Thyroid gland (tissue), 4 donors: ENCODE measurements at regions not wholly inside any gene's neighbourhood (a gene's known extent, or its start where the extent isn't known, plus 50 kb on each side); places are given as distances from the start of the nearest gene placed in this dataset.

Experiments used
- CTCF ChIP-seq, 6 experiments: fragments of 200-600 bp in 3 of 6; fragments of 450-650 bp in 3 of 6; sonication (generic) in 3 of 6; IDR thresholded peaks; one replicate each; pipeline ENCODE4 v1.5.1; 2016 to 2019; ENCODE audit warnings: antibody characterized with exemption in 6 of 6, mild to moderate bottlenecking in 2 of 6, inconsistent platforms in 1 of 6, moderate library complexity in 1 of 6
- POLR2A ChIP-seq, 2 donors: fragments of 450-650 bp; IDR thresholded peaks; one replicate each; pipeline ENCODE4 v1.6.1; 2017; ENCODE audit warnings: antibody characterized with exemption in 2 of 2, mild to moderate bottlenecking in 2 of 2, moderate library complexity in 1 of 2

GRCh38 chr4:19508442-19508841 lies 743.3 kb upstream of the SLIT2 start:
- TF ChIP-seq CTCF (IDR thresholded peaks at IDR 0.05), result no peak
- no peak for TF ChIP-seq POLR2A (IDR thresholded peaks at IDR 0.05)
